GM23248 (cell line): ENCODE measurements at regions not wholly inside any gene's neighbourhood (a gene's known extent, or its start where the extent isn't known, plus 50 kb on each side); places are given as distances from the start of the nearest gene placed in this dataset.

Experiments used
- DNase-seq: peaks from one replicate; pipeline ENCODE4 v3.0.0-alpha.2; 2015
- H2AFZ ChIP-seq: fragments of 200-600 bp; sonication (generic); 2 replicates; pipeline ENCODE4 v1.6.1; 2016; ENCODE audit warnings: antibody characterized with exemption
- H3F3A ChIP-seq: fragments of 200-600 bp; sonication (generic); 2 replicates; pipeline ENCODE4 v1.6.1; 2016; ENCODE audit warnings: mild to moderate bottlenecking, antibody characterized with exemption, mixed run types; ENCODE audit not compliant: insufficient read depth
- H3K27ac ChIP-seq: fragments of 200-600 bp; sonication (generic); 2 replicates; pipeline ENCODE4 v1.5.1; 2016; ENCODE audit warnings: mild to moderate bottlenecking
- H3K27me3 ChIP-seq: fragments of 200-600 bp; sonication (generic); replicated peaks from 2 replicates; pipeline ENCODE4 v1.6.1; 2016; ENCODE audit warnings: mild to moderate bottlenecking; ENCODE audit not compliant: insufficient read depth
- H3K36me3 ChIP-seq: fragments of 200-600 bp; sonication (generic); 2 replicates; pipeline ENCODE4 v1.6.1; 2016; ENCODE audit warnings: low read depth, mild to moderate bottlenecking
- H3K4me1 ChIP-seq: fragments of 200-600 bp; sonication (generic); 2 replicates; pipeline ENCODE4 v1.6.1; 2016; ENCODE audit warnings: mild to moderate bottlenecking; ENCODE audit not compliant: insufficient read depth
- H3K4me2 ChIP-seq: fragments of 200-600 bp; sonication (generic); one replicate; pipeline ENCODE4 v1.6.1; 2016; ENCODE audit warnings: mild to moderate bottlenecking; ENCODE audit not compliant: unreplicated experiment
- H3K4me3 ChIP-seq: fragments of 200-600 bp; sonication (generic); 2 replicates; pipeline ENCODE4 v1.5.1; 2016; ENCODE audit warnings: mild to moderate bottlenecking
- H3K79me2 ChIP-seq: fragments of 200-600 bp; sonication (generic); 2 replicates; pipeline ENCODE4 v1.6.1; 2016; ENCODE audit warnings: mild to moderate bottlenecking; ENCODE audit not compliant: insufficient read depth
- H3K9ac ChIP-seq: fragments of 200-600 bp; sonication (generic); 2 replicates; pipeline ENCODE4 v1.6.1; 2016; ENCODE audit warnings: mild to moderate bottlenecking
- H3K9me2 ChIP-seq: fragments of 200-600 bp; sonication (generic); 2 replicates; pipeline ENCODE4 v1.6.1; 2016; ENCODE audit warnings: mixed run types, mild to moderate bottlenecking, moderate library complexity; ENCODE audit not compliant: insufficient read depth
- H3K9me3 ChIP-seq: fragments of 200-600 bp; sonication (generic); one replicate; pipeline ENCODE4 v1.6.1; 2017; ENCODE audit warnings: low read depth
- H4K20me1 ChIP-seq: fragments of 200-600 bp; sonication (generic); 2 replicates; pipeline ENCODE4 v1.6.0; 2016; ENCODE audit not compliant: insufficient read depth
- EZH2 ChIP-seq: fragments of 200-600 bp; sonication (generic); IDR thresholded peaks from 2 replicates; pipeline ENCODE4 v1.6.1; 2018; ENCODE audit warnings: antibody characterized with exemption, mild to moderate bottlenecking; ENCODE audit not compliant: insufficient read depth, poor library complexity, severe bottlenecking
- EZH2phosphoT487 ChIP-seq: fragments of 200-600 bp; sonication (generic); IDR thresholded peaks from 2 replicates; pipeline ENCODE4 v1.6.1; 2018; ENCODE audit warnings: antibody characterized with exemption, moderate library complexity, mild to moderate bottlenecking, low read depth; ENCODE audit not compliant: insufficient read depth
- WGBS, 2 experiments: methylation state at CpG; one replicate each; pipeline ENCODE4 v1.1.6; 2015 to 2017; ENCODE audit warnings: low lambda C conversion rate in 2 of 2, low coverage in 1 of 2; ENCODE audit errors: missing lambda C conversion rate in 2 of 2; 5-methylcytosine and 5-hydroxymethylcytosine counted together
- in situ Hi-C: fragments of 300-500 bp; cut with MboI; formaldehyde crosslinking; loops from 2 replicates; pipeline ENCODE4 v1.15.0; 2020

GRCh38 chr5:74185599-74185998 is 454.9 kb downstream of the ENC1 start:
- Histone ChIP-seq H3K4me2 (no peak overlapping the region), H3K4me1 (peaks cover 12% of the 10 kb centered on the region; the same call in 1 of the 2 replicates), H3K9me3 (no peaks in the 10 kb centered on the region), H3K79me2 (no peaks in the 10 kb centered on the region), H3K27me3 (no peaks in the 10 kb centered on the region), H2AFZ (no peak overlapping the region), H3K36me3 (no peaks in the 10 kb centered on the region), H3K27ac (no peak overlapping the region), H3F3A (peaks cover 11% of the 10 kb centered on the region; the same call in 1 of the 2 replicates), H4K20me1 (no peaks in the 10 kb centered on the region), H3K4me3 (no peak overlapping the region), H3K9ac (no peak overlapping the region), H3K9me2 (no peaks in the 10 kb centered on the region)
- TF ChIP-seq EZH2phosphoT487 (no peak), EZH2 (no peak)
- in situ Hi-C loops: no loop called here
- DNase-seq: no peak
- 82 to 100% methylated on average over 2 of the region's 2 CpGs for WGBS, 2 experiments

GRCh38 chr5:74184649-74185048 is 455.9 kb downstream of the ENC1 start:
- H3K79me2 ChIP-seq: no peaks in the 10 kb centered on the region
- H3K4me3 ChIP-seq: no peak overlapping the region
- H3F3A ChIP-seq: peaks cover 11% of the 10 kb centered on the region; the same call in 1 of the 2 replicates
- DNase-seq: no peak
- no peak overlapping the region for H3K27ac ChIP-seq
- no peak overlapping the region for H2AFZ ChIP-seq
- H3K36me3 ChIP-seq: no peaks in the 10 kb centered on the region
- H3K4me1 ChIP-seq: peaks cover 12% of the 10 kb centered on the region; the same call in 1 of the 2 replicates
- WGBS, 2 experiments: 38 to 45% methylated on average over 1 of the region's 1 CpG
- H3K9ac ChIP-seq: no peak overlapping the region
- H3K9me3 ChIP-seq: no peaks in the 10 kb centered on the region
- TF ChIP-seq EZH2phosphoT487: no peak
- no peak for TF ChIP-seq EZH2
- H4K20me1 ChIP-seq: no peaks in the 10 kb centered on the region
- H3K4me2 ChIP-seq: no peak overlapping the region
- H3K27me3 ChIP-seq: no peaks in the 10 kb centered on the region
- H3K9me2 ChIP-seq: no peaks in the 10 kb centered on the region
- in situ Hi-C loops: no loop called here

GRCh38 chr5:74183041-74183440 is 457.5 kb downstream of the ENC1 start:
- H3K4me3 ChIP-seq: no peak overlapping the region
- in situ Hi-C loops: no loop called here
- H3K79me2 ChIP-seq: no peaks in the 10 kb centered on the region
- H3K9me2 ChIP-seq: no peaks in the 10 kb centered on the region
- no peak for TF ChIP-seq EZH2phosphoT487
- no peak for TF ChIP-seq EZH2
- H3K4me1 ChIP-seq: peaks cover 16% of the 10 kb centered on the region; the same call in 1 of the 2 replicates
- no peaks in the 10 kb centered on the region for H3K27me3 ChIP-seq
- H3K36me3 ChIP-seq: no peaks in the 10 kb centered on the region
- H3K27ac ChIP-seq: no peak overlapping the region
- no peaks in the 10 kb centered on the region for H4K20me1 ChIP-seq
- H3K4me2 ChIP-seq: no peak overlapping the region
- WGBS, 2 experiments: 90 to 93% methylated on average over 8 of the region's 8 CpGs
- H2AFZ ChIP-seq: no peak overlapping the region
- no peaks in the 10 kb centered on the region for H3K9me3 ChIP-seq
- DNase-seq: no peak
- peaks cover 16% of the 10 kb centered on the region; the same call in 1 of the 2 replicates for H3F3A ChIP-seq
- H3K9ac ChIP-seq: no peak overlapping the region

GRCh38 chr5:74182603-74183002 is 457.9 kb downstream of the ENC1 start:
- no peaks in the 10 kb centered on the region for H3K9me3 ChIP-seq
- in situ Hi-C loops: no loop called here
- no peak for DNase-seq

GRCh38 chr5:74179701-74180100 is 460.8 kb downstream of the ENC1 start:
- Histone ChIP-seq H3K4me1 (0 out of 2 replicates have a peak, but pooled peaks cover 4% of the 10 kb centered on the region), H3K27me3 (no peaks in the 10 kb centered on the region), H3K9ac (no peak overlapping the region), H3K4me3 (no peak overlapping the region), H3K9me2 (no peaks in the 10 kb centered on the region), H3K4me2 (peak overlapping the region; percentile 5), H3F3A (0 out of 2 replicates have a peak, but pooled peaks cover 5% of the 10 kb centered on the region), H3K79me2 (no peaks in the 10 kb centered on the region), H3K36me3 (no peaks in the 10 kb centered on the region), H3K9me3 (no peaks in the 10 kb centered on the region), H2AFZ (no peak overlapping the region), H4K20me1 (no peaks in the 10 kb centered on the region), H3K27ac (no peak overlapping the region)
- in situ Hi-C loops: no loop called here
- WGBS, 2 experiments: 87 to 91% methylated on average over 3 of the region's 3 CpGs
- TF ChIP-seq EZH2phosphoT487: no peak
- no peak for DNase-seq

More at GRCh38 chr5:74182603-74183002, 457.9 kb downstream of the ENC1 start:
- Histone ChIP-seq H3K79me2 (no peaks in the 10 kb centered on the region), H3F3A (peaks cover 16% of the 10 kb centered on the region; the same call in 1 of the 2 replicates), H3K9ac (no peak overlapping the region), H4K20me1 (no peaks in the 10 kb centered on the region), H3K9me2 (no peaks in the 10 kb centered on the region), H2AFZ (no peak overlapping the region), H3K27me3 (no peaks in the 10 kb centered on the region), H3K27ac (no peak overlapping the region), H3K4me3 (no peak overlapping the region), H3K4me1 (peaks cover 16% of the 10 kb centered on the region; the same call in 1 of the 2 replicates), H3K4me2 (no peak overlapping the region), H3K36me3 (no peaks in the 10 kb centered on the region)
- TF ChIP-seq EZH2phosphoT487 (no peak), EZH2 (no peak)
- WGBS, 2 experiments: 77 to 81% methylated on average over 6 of the region's 6 CpGs
